Nephron (organoid): ENCODE measurements at regions not wholly inside any gene's neighbourhood (a gene's known extent, or its start where the extent isn't known, plus 50 kb on each side); places are given as distances from the start of the nearest gene placed in this dataset.
A peak's percentile ranks its signal among the peaks of the same experiment; 100 is the strongest.

ENCODE experiments used
- H3K27ac Mint-ChIP-seq, 3 experiments: 2 replicates each; pipeline ENCODE4 v1.8.0; 2020; ENCODE audit warnings: mixed read lengths in 3 of 3, mild to moderate bottlenecking in 2 of 3, moderate library complexity in 1 of 3
- H3K27me3 Mint-ChIP-seq: 2 replicates; pipeline ENCODE4 v1.8.0; 2021; ENCODE audit warnings: low read depth, mild to moderate bottlenecking, moderate library complexity, mixed read lengths
- H3K36me3 Mint-ChIP-seq: 2 replicates; pipeline ENCODE4 v1.8.0; 2020; ENCODE audit warnings: low read depth, mixed read lengths
- H3K4me1 Mint-ChIP-seq: 2 replicates; pipeline ENCODE4 v1.8.0; 2020; ENCODE audit warnings: mixed read lengths
- H3K4me3 Mint-ChIP-seq, 3 experiments: 2 replicates each; pipeline ENCODE4 v1.8.0; 2020; ENCODE audit warnings: mild to moderate bottlenecking in 3 of 3, mixed read lengths in 3 of 3, moderate library complexity in 2 of 3
- H3K9me3 Mint-ChIP-seq: 2 replicates; pipeline ENCODE4 v1.8.0; 2020; ENCODE audit warnings: mixed read lengths
- TF ChIP-seq, protein P1 (sequence below), 3 experiments: fragments of 200-600 bp; sonication (generic); IDR thresholded peaks; one replicate each; pipeline ENCODE4 v1.5.0; 2021; ENCODE audit warnings: antibody characterized with exemption in 3 of 3; ENCODE audit not compliant: unreplicated experiment in 3 of 3

DNA sequence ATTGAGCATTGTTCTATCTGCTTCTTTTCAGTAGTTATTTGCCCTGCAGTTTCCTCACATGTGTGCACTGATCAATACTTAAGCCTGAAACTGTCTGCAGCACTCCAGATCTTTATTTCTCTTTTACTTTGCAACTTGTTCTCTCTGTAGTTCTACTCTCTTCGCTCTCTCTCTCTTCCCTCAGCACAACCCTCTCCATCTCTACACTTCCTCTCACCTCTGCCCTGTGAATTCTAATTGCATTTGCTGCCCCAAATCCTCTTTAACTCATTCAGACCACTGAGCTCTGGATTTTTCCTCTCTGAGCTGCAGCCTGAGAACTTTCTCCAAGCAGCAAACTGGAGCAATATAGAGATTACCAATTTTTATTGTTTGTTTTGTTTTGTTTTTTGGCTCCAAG lies 1035.5 kb downstream of the FSCB start:
- H3K4me1 Mint-ChIP-seq = no peaks in the 10 kb centered on the region
- H3K4me3 Mint-ChIP-seq = no peak overlapping the region
- TF ChIP-seq, protein P1, sequence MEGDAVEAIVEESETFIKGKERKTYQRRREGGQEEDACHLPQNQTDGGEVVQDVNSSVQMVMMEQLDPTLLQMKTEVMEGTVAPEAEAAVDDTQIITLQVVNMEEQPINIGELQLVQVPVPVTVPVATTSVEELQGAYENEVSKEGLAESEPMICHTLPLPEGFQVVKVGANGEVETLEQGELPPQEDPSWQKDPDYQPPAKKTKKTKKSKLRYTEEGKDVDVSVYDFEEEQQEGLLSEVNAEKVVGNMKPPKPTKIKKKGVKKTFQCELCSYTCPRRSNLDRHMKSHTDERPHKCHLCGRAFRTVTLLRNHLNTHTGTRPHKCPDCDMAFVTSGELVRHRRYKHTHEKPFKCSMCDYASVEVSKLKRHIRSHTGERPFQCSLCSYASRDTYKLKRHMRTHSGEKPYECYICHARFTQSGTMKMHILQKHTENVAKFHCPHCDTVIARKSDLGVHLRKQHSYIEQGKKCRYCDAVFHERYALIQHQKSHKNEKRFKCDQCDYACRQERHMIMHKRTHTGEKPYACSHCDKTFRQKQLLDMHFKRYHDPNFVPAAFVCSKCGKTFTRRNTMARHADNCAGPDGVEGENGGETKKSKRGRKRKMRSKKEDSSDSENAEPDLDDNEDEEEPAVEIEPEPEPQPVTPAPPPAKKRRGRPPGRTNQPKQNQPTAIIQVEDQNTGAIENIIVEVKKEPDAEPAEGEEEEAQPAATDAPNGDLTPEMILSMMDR (IDR thresholded peaks at IDR 0.05; ENCODE audit: unreplicated experiment in 3 of 3) = no peak
- no peaks in the 10 kb centered on the region for H3K36me3 Mint-ChIP-seq
- no peaks in the 10 kb centered on the region for H3K9me3 Mint-ChIP-seq
- no peaks in the 10 kb centered on the region for H3K27me3 Mint-ChIP-seq
- peak overlapping the region in 1 of 3 experiments; percentile 2 for H3K27ac Mint-ChIP-seq

DNA sequence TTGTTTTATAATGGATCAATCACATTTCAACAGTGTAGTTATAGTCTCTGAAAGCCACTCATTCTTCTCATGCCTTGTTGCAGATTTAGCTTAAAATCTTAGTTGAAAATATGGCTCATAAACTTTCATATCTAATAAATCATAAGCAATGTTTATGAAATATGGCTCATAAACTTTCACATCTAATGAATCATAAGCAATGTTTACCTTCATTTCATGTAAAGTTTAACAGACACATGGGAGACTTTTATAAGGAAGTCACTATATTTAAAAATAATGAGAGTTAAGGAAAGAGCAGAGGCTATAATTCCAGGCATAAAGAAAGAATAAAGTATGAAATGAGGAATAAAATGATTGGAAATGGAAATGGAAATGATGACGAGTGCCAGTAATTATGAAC lies 1042.1 kb downstream of the FSCB start:
- TF ChIP-seq, protein P1 (IDR thresholded peaks at IDR 0.05; ENCODE audit: unreplicated experiment in 3 of 3) = no peak
- Mint-ChIP-seq H3K36me3 (no peaks in the 10 kb centered on the region), H3K4me1 (no peaks in the 10 kb centered on the region), H3K4me3 (no peak overlapping the region), H3K9me3 (no peaks in the 10 kb centered on the region), H3K27ac (no peak overlapping the region), H3K27me3 (no peaks in the 10 kb centered on the region)

DNA sequence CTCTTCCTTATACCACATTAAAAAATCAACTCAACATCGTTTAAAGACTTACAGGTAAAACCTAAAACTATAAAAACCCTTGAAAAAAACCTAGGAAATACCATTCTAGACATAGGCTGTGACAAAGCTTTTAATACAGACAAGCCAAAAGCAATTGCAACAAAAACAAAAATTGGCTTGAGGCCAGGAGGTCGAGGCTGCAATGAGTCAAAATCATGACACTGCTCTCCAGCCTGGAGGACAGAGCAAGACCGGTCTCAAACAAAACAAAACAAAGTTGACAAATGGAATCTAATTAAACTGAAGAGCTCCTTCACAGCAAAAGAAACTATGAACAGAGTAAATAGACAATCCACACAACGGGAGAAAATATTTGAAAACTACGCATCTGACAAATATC lies 1057.8 kb downstream of the FSCB start:
- H3K27me3 Mint-ChIP-seq = no peaks in the 10 kb centered on the region
- H3K36me3 Mint-ChIP-seq = peaks cover 4% of the 10 kb centered on the region
- no peaks in the 10 kb centered on the region for H3K4me1 Mint-ChIP-seq
- H3K9me3 Mint-ChIP-seq = peaks cover 21% of the 10 kb centered on the region
- TF ChIP-seq, protein P1 (IDR thresholded peaks at IDR 0.05; ENCODE audit: unreplicated experiment in 3 of 3) = no peak
- peak overlapping the region in 1 of 3 experiments; percentile 77 for H3K27ac Mint-ChIP-seq
- H3K4me3 Mint-ChIP-seq = no peak overlapping the region

DNA sequence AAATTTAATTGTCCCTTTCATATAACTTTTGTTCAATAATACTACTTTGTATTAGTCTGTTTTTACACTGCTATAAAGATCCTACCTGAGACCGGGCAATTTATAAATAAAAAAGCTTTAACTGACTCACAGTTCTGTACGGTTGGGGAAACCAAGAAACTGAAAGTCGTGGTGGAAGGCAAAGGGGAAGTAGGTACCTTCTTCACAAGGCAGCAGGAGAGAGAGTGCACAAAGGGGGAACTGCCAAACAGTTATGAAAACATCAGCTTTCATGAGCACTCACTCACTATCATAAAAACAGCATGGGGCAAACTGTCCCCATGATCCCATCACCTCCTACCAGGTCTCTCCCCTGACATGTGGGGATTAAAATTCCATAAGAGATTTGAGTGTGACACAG lies 1069.0 kb downstream of the FSCB start:
- Mint-ChIP-seq H3K4me3 (no peak overlapping the region), H3K36me3 (no peaks in the 10 kb centered on the region), H3K4me1 (no peaks in the 10 kb centered on the region), H3K9me3 (peaks cover 13% of the 10 kb centered on the region), H3K27ac (no peak overlapping the region), H3K27me3 (no peaks in the 10 kb centered on the region)
- TF ChIP-seq, protein P1 (IDR thresholded peaks at IDR 0.05; ENCODE audit: unreplicated experiment in 3 of 3) = no peak

DNA sequence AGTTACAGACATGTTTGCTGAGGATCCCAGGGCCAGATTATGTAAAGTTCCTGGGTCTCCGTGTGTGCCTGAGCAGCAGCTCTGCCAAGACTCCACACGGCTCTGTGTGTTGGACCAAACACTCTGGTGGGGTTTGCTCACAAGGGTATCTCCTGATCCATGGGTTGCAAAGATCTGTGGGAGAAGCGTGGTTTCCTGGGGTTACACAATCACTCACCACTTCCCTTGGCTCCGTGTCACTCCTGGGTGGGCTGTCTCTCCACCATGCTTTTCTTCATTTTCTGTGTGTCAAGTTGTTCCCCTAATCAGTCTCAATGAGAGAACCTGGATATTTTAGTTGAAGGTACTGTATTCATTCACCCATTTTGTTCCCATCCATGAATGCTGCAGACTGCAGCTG lies 1088.8 kb downstream of the FSCB start:
- H3K36me3 Mint-ChIP-seq = no peaks in the 10 kb centered on the region
- no peak overlapping the region for H3K4me3 Mint-ChIP-seq
- no peak overlapping the region for H3K27ac Mint-ChIP-seq
- no peaks in the 10 kb centered on the region for H3K4me1 Mint-ChIP-seq
- H3K27me3 Mint-ChIP-seq = peaks cover 7% of the 10 kb centered on the region
- peaks cover 11% of the 10 kb centered on the region for H3K9me3 Mint-ChIP-seq
- TF ChIP-seq, protein P1 (IDR thresholded peaks at IDR 0.05; ENCODE audit: unreplicated experiment in 3 of 3) = no peak

DNA sequence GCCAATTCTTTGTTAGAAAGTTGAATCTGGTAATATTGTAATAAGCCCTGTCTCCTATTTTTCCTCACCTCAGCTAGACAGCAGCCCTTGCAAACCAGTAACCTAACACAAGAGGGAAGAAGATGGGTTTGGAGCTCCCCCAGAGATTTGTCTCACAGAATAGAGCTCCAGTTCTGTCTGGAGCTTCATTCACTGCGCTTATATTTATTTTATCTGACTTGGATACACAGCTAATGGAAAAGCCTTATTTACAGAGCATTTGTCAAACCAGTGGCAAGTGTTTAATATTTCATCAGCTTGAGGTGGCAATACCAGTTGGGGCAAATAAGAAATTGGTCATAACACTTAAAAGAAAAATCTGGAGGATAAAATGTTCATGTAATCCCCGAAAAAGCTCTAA lies 1094.0 kb downstream of the FSCB start:
- Mint-ChIP-seq H3K27me3 (peaks cover 7% of the 10 kb centered on the region), H3K9me3 (no peaks in the 10 kb centered on the region), H3K4me1 (peaks cover 5% of the 10 kb centered on the region), H3K36me3 (no peaks in the 10 kb centered on the region), H3K4me3 (no peak overlapping the region), H3K27ac (no peak overlapping the region)
- TF ChIP-seq, protein P1 (IDR thresholded peaks at IDR 0.05; ENCODE audit: unreplicated experiment in 3 of 3) = no peak
